Esophagus squamous epithelium (tissue), 4 donors: ENCODE measurements at regions not wholly inside any gene's neighbourhood (a gene's known extent, or its start where the extent isn't known, plus 50 kb on each side); places are given as distances from the start of the nearest gene placed in this dataset.
"Not testable (repeated sequence)": the region's sequence is repeated elsewhere in the genome, so short reads cannot be mapped to it uniquely, and the experiment has no call there.

Source experiments
- CTCF ChIP-seq, 6 experiments: fragments of 450-650 bp in 4 of 6; fragments of 200-600 bp in 2 of 6; sonication (generic) in 2 of 6; IDR thresholded peaks; one replicate each; pipeline ENCODE4 v1.5.1; 2016 to 2019; ENCODE audit warnings: antibody characterized with exemption in 6 of 6, mild to moderate bottlenecking in 4 of 6, moderate library complexity in 4 of 6
- POLR2A ChIP-seq, 4 donors: fragments of 450-650 bp; IDR thresholded peaks; one replicate each; pipeline ENCODE4 v1.6.1; 2017; ENCODE audit warnings: antibody characterized with exemption in 4 of 4, mild to moderate bottlenecking in 4 of 4, moderate library complexity in 3 of 4

- TF ChIP-seq CTCF, POLR2A (IDR thresholded peaks at IDR 0.05): not testable (repeated sequence)
These were observed 128.8 kb downstream of the ENC1 start for GRCh38 chr5:74511770-74512169.
